Activated naive CD4-positive, alpha-beta T cell treated with anti-CD3 and anti-CD28 coated beads, Interleukin-2, amount 50 U/mL, for 72 hours (primary cell): ENCODE measurements at regions not wholly inside any gene's neighbourhood (a gene's known extent, or its start where the extent isn't known, plus 50 kb on each side); places are given as distances from the start of the nearest gene placed in this dataset.
A peak's percentile ranks its signal among the peaks of the same experiment; 100 is the strongest.
"Not testable (repeated sequence)": the region's sequence is repeated elsewhere in the genome, so short reads cannot be mapped to it uniquely, and the experiment has no call there.

Experiments
- ATAC-seq, 2 donors: fragments of 150-1000 bp; cut with Tn5 transposase; 2 replicates each; pipeline ENCODE4 v1.10.0; 2021; ENCODE audit warnings: mild to moderate bottlenecking in 2 of 2, moderate library complexity in 2 of 2
- DNase-seq, 2 donors: peaks; one replicate each; pipeline ENCODE4 v3.0.0; 2021 to 2022; ENCODE audit warnings: low spot score in 2 of 2
- H3K27ac Mint-ChIP-seq, 2 donors: one replicate each; pipeline ENCODE4 v1.8.0; 2022; ENCODE audit warnings: mild to moderate bottlenecking in 2 of 2, mixed read lengths in 2 of 2
- H3K36me3 Mint-ChIP-seq, 2 donors: one replicate each; pipeline ENCODE4 v1.8.0; 2022; ENCODE audit warnings: mixed read lengths in 2 of 2
- H3K9me3 Mint-ChIP-seq, 2 donors: one replicate each; pipeline ENCODE4 v1.8.0; 2022; ENCODE audit warnings: mixed read lengths in 2 of 2

DNA sequence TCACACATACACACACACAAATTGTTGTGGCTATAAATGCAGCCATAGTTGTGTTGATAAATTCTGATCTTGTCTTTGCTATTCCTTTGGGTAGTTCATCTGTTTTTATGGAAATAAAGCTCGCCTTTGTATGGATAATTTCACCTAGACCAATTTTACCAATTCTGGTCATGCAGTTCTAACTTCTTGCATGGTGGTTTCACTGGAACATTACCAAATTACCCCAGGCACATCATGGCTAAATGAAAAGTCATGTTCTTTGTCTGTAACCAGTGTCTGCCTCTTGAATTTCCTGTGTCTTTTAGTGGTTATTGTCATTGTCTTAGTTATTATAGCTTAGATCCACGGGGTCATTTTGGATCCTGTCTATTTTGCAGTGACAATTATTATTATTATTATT, 50.3 kb upstream of the TMC1 start:
- ATAC-seq (no peak), DNase-seq (no peak)
- no peak overlapping the region for H3K27ac Mint-ChIP-seq
- peaks cover 0 to 12% of the 10 kb centered on the region in 2 donors for H3K36me3 Mint-ChIP-seq
- peaks cover 0 to 10% of the 10 kb centered on the region in 2 donors for H3K9me3 Mint-ChIP-seq

DNA sequence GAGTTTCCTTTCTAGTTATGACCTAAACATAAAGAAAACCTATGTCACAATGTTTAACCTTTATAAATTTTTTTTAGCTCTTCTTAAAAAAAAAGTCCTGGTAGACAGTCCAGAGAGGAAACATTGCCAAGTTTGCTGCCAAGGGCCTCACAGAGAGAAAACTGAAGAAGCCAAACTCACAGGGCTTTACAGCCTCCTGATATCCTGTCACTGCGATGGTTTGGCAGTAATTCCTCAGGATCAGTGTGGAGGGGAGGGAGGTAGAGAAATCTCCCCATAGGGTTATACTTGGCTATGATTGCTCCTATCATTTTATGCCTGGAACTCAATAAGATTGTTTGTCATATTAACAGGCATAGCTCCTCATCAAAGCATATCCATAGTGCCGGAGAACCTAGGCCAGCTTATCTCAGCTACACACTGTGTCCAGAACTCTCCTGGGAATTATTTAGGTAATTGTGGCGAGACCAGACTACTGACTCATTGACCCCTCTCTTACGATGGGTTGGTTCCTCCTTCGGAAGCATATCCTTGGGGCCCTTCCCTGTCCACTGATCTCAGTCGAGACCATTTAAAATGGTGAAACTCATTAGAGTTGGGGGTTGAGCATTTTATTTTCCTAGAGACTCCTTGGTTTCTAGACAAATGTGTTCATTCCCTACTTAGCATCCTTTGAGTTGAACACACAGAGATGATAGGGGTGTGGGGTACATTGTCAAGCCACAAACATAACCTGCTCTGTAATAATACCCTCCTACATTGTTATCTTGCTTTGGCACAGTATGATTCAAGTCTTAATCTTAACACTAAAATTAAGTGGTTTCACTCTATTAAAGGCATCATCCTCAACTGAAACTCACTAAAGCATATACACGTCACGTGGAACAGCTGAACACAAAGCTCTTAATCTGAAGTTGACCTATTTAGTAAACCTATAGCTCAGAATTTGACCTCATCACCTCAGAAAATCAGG, 53.4 kb upstream of the TMC1 start:
- no peak for ATAC-seq

DNA sequence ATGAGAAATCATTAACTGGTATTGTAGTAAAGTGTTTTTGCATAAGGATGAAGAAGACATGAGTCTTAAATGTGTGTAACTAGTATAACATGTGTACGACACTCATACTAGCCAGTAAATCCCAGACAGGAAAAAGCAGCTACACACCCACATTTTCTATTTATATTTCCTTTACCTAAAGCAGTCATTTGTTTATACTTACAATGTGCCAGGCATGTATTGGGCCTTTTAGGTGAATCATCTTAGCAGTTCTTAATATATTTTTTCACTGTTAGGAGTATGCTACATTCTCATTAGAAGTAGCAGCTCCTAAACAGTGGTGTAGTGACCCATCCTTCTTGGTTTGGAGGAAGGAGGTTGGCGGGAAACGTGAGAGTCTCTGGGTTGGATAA, 55.8 kb upstream of the TMC1 start:
- Mint-ChIP-seq H3K27ac (no peak overlapping the region), H3K9me3 (no peaks in the 10 kb centered on the region), H3K36me3 (no peaks in the 10 kb centered on the region)
- no peak for DNase-seq
- no peak for ATAC-seq

More for the DNA sequence above, 53.4 kb upstream of the TMC1 start:
- Mint-ChIP-seq H3K36me3 (peaks cover 0 to 6% of the 10 kb centered on the region in 2 donors), H3K9me3 (peaks cover 0 to 6% of the 10 kb centered on the region in 2 donors), H3K27ac (no peak overlapping the region)
- DNase-seq: no peak

- Mint-ChIP-seq H3K36me3 (no peaks in the 10 kb centered on the region), H3K27ac (no peak overlapping the region), H3K9me3 (no peaks in the 10 kb centered on the region)
- ATAC-seq: no peak
- DNase-seq: no peak
Measured at GRCh38 chr9:72464857-72465592, 56.4 kb upstream of the TMC1 start.

- DNase-seq: no peak
- no peaks in the 10 kb centered on the region for H3K9me3 Mint-ChIP-seq
- H3K36me3 Mint-ChIP-seq: no peaks in the 10 kb centered on the region
- ATAC-seq: no peak
- H3K27ac Mint-ChIP-seq: no peak overlapping the region
Measured at GRCh38 chr9:72462340-72462739, 59.1 kb upstream of the TMC1 start.

DNA sequence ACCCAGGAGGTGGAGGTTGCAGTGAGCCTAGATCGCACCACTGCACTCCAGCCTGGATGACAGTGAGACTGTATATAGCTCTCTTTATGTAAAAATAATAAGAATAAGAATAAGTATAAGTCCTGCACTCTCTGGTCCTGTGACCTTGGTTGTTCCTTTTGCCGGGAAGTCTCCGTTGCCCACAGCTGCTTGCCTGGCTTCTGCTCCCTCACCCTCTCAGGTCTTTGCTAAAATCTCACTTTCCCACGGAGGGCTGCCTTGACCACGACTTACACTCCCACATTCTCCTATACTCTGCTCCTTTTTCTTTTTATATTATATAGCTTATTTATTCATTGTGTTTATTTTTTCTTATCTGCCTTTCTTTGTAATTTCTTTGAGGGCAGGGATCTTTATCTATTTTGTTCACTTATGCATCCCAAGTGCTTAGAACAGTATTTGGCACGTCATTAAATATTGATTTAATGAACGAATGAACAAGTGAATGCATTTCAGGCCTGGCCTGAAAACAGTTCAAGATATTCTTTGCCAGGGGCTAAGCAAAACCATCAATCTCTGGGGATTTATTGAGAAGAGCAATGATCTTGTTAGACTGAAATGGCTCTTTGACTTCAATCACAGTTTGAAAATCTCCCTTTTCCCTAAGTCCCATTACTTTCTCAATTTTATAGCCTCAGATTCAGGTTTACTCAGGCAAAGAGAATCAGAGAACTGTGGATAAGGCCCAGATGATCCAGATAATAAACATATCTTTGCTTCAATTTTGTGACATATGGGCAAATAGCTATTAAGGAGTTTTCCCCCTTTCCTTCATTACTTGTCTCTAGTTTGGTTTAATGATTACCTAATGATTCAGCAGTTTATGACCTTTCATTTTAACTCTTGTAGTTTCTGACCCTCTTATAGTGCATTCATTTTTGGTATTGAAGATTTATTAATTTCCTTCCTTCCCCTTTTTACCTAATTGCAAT, 60.8 kb upstream of the TMC1 start:
- ATAC-seq: no peak
- peaks cover 0 to 4% of the 10 kb centered on the region in 2 donors for H3K9me3 Mint-ChIP-seq
- DNase-seq: no peak
- no peak overlapping the region for H3K27ac Mint-ChIP-seq
- H3K36me3 Mint-ChIP-seq: no peaks in the 10 kb centered on the region

- no peak for ATAC-seq
- DNase-seq: no peak
- H3K27ac Mint-ChIP-seq: no peak overlapping the region
- H3K36me3 Mint-ChIP-seq: no peaks in the 10 kb centered on the region
- peaks cover 0 to 4% of the 10 kb centered on the region in 2 donors for H3K9me3 Mint-ChIP-seq
Measured at GRCh38 chr9:72459308-72459707, 62.1 kb upstream of the TMC1 start.

GRCh38 chr9:72458153-72458552, 63.3 kb upstream of the TMC1 start:
- no peaks in the 10 kb centered on the region for H3K36me3 Mint-ChIP-seq
- peaks cover 0 to 4% of the 10 kb centered on the region in 2 donors for H3K9me3 Mint-ChIP-seq
- H3K27ac Mint-ChIP-seq: no peak overlapping the region
- ATAC-seq (no peak), DNase-seq (no peak)

GRCh38 chr9:72457366-72457765, 64.0 kb upstream of the TMC1 start:
- H3K36me3 Mint-ChIP-seq: no peaks in the 10 kb centered on the region
- peaks cover 0 to 4% of the 10 kb centered on the region in 2 donors for H3K9me3 Mint-ChIP-seq
- ATAC-seq (no peak), DNase-seq (no peak)
- no peak overlapping the region for H3K27ac Mint-ChIP-seq

DNA sequence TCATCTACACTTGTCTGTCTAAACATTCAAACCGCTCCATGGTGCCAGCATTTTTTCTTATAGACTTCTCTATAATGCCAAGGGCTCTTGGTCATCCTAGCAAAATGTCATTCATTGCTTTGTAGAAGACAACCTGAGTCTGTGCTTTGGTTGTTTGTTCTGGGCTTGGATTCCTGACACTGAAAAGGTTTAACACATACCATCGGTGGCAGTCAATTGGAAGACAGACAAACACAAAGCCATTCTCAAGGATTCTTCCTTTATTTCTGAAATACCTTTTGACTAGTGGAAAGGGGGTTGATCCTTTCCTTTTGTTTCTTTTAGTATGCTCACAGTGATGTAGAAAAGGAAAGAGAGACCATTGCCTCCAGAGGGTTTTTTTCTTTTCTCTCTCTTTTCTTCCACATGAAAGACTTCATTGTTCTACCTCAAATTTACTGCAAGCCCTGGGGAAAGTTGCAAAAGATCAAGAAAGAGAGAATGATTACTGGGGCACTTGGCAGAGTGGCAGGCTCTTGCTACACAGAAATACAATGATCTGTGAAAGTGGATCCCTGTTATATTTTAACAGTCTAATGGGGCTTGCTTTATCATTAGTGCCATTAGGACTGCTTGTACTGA, 66.4 kb upstream of the TMC1 start:
- ATAC-seq (no peak), DNase-seq (no peak)
- H3K36me3 Mint-ChIP-seq: no peaks in the 10 kb centered on the region
- H3K27ac Mint-ChIP-seq: no peak overlapping the region
- H3K9me3 Mint-ChIP-seq: peaks cover 0 to 4% of the 10 kb centered on the region in 2 donors

GRCh38 chr9:72453797-72454196, 67.6 kb upstream of the TMC1 start:
- H3K27ac Mint-ChIP-seq: no peak overlapping the region
- ATAC-seq: no peak
- H3K9me3 Mint-ChIP-seq: peaks cover 0 to 4% of the 10 kb centered on the region in 2 donors
- no peak for DNase-seq
- H3K36me3 Mint-ChIP-seq: no peaks in the 10 kb centered on the region

GRCh38 chr9:72446241-72446640, 75.2 kb upstream of the TMC1 start:
- not testable (repeated sequence) for ATAC-seq, H3K9me3 Mint-ChIP-seq, H3K36me3 Mint-ChIP-seq, H3K27ac Mint-ChIP-seq, DNase-seq

DNA sequence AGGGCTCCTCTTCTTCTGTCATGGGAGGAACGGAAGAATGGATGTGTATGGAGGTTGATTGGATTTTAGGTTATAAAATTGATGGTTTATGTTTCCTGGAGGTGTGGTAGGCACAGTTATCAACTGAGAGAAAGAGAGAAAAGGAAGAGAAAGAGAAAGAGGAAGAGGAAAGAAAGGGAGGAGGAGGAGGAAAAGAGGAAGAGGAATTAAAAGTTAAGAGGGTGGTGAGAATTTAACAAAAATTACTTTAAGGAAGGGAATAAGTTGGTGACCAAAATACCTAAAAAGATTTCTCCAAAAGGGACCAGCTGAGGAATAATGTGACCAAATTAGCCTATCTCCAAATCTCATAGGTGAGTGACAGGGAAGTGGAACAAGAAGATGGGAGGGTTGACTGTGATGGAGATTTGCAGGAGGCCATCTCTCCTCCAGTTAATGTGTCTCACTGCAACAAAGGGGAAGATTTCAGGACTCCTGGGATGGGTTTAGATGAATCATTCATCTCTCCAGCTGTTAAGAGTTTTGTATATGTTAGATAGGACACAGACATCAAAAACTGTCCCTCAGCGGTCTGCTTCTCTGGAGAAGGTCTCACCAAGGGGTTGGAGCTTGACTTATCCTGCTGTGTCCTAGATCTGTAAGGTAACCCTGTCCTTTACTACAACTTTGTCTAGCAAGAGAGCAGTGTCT, 76.0 kb upstream of the TMC1 start:
- H3K9me3 Mint-ChIP-seq: no peaks in the 10 kb centered on the region
- H3K36me3 Mint-ChIP-seq: no peaks in the 10 kb centered on the region
- no peak overlapping the region for H3K27ac Mint-ChIP-seq
- ATAC-seq: no peak
- no peak for DNase-seq

DNA sequence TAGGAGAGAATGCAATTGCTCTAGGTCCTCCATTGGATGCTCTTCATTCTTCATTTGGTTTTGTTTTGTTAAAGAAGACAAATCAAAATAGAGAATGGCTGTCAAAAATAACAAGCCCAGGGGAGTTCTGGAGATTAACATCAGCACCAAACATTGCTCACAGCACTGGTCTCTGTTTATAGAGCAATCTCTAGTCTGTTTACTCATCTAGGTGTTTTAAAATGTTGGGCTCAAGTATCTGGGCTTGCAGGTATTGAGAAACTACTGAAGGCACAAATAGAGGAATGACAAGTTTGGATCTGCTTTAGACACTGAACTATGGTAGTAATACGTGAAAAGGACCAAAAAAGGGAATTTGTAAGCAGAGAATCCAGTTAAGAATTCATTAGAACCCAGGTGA, 77.0 kb upstream of the TMC1 start:
- no peak for ATAC-seq
- H3K27ac Mint-ChIP-seq: peak overlapping the region in 1 of 2 donors; percentile 66

GRCh38 chr9:72443855-72444254, 77.6 kb upstream of the TMC1 start:
- Mint-ChIP-seq H3K36me3 (no peaks in the 10 kb centered on the region), H3K27ac (peak overlapping the region; percentile 66 to 72), H3K9me3 (no peaks in the 10 kb centered on the region)
- ATAC-seq (peak; percentile 79), DNase-seq (no peak)

More for the DNA sequence above, 77.0 kb upstream of the TMC1 start:
- no peaks in the 10 kb centered on the region for H3K36me3 Mint-ChIP-seq
- DNase-seq: no peak
- H3K9me3 Mint-ChIP-seq: no peaks in the 10 kb centered on the region
